HepG2 (cell line): ENCODE measurements at regions not wholly inside any gene's neighbourhood (a gene's known extent, or its start where the extent isn't known, plus 50 kb on each side); places are given as distances from the start of the nearest gene placed in this dataset.

Experiments used
- ATAC-seq: fragments of 200-7000 bp; cut with Tn5 transposase; 3 replicates; pipeline ENCODE4 v1.9.1; 2020; ENCODE audit warnings: mild to moderate bottlenecking, moderate library complexity
- BruUV-seq: library from RNA; stranded (reverse); fragments of 400-500 nt; replicated peaks from 2 replicates; lab custom pipeline; 2021; lab: Mats Ljungman, UMichigan
- CTCF ChIA-PET: fragments of 300-600 bp; formaldehyde crosslinking; extraction: SDS; loops from one replicate; lab custom pipeline; 2021; ENCODE audit warnings: low total read pairs, inconsistent platforms, low intra/inter-chr PET ratio; lab: Yijun Ruan, JAX
- POLR2A ChIA-PET: fragments of 350-600 bp; sonication (Branson Sonifier 250); formaldehyde crosslinking; loops from one replicate; lab custom pipeline; 2020; ENCODE audit warnings: antibody characterized with exemption, inconsistent platforms; lab: Yijun Ruan, JAX
- DNase-seq: peaks from one replicate; pipeline ENCODE4 v3.0.0-alpha.2; 2015; ENCODE audit warnings: low spot score
- FAIRE-seq: peaks from 3 replicates; lab custom pipeline; 2011; peaks lifted over from hg19 to GRCh38; lab: Jason Lieb, UNC
- H2AFZ ChIP-seq: one replicate; pipeline ENCODE4 v1.6.1; 2011; ENCODE audit warnings: low read length, inconsistent platforms
- H3K27ac ChIP-seq: fragments of 300-600 bp; 3 replicates; pipeline ENCODE4 v1.8.0; 2011; ENCODE audit warnings: mixed run types, mild to moderate bottlenecking, mixed read lengths, low read length, inconsistent platforms; ENCODE audit not compliant: insufficient read depth; ENCODE audit errors: extremely low read length
- H3K27me3 ChIP-seq, 2 experiments: fragments of 200-600 bp in 1 of 2; 2 replicates in 1 of 2; 3 replicates in 1 of 2; pipeline versions ENCODE4 v1.6.0 to v1.8.0; 2011; ENCODE audit warnings: low read length in 2 of 2, mild to moderate bottlenecking in 2 of 2, moderate library complexity in 2 of 2, inconsistent platforms in 1 of 2; ENCODE audit not compliant: insufficient read depth in 2 of 2, control insufficient read depth in 1 of 2
- H3K36me3 ChIP-seq, 2 experiments: fragments of 200-600 bp in 1 of 2; replicated peaks in 1 of 2; 2 replicates in 1 of 2; 3 replicates in 1 of 2; pipeline versions ENCODE4 v1.5.1 to v1.8.0; 2011; ENCODE audit warnings: low read length in 2 of 2, inconsistent platforms in 1 of 2; ENCODE audit not compliant: insufficient read depth in 2 of 2, control insufficient read depth in 1 of 2
- H3K4me1 ChIP-seq: 2 replicates; pipeline ENCODE4 v1.5.1; 2012; ENCODE audit warnings: low read length, inconsistent platforms; ENCODE audit not compliant: insufficient read depth
- H3K4me2 ChIP-seq: 2 replicates; pipeline ENCODE4 v1.6.0; 2011; ENCODE audit warnings: low read depth, low read length, inconsistent platforms
- H3K4me3 ChIP-seq, 3 experiments: fragments of 200-600 bp in 1 of 3; sonication (generic), shearing (Covaris generic) in 1 of 3; replicated peaks in 1 of 3; 2 replicates each; pipeline ENCODE4 v1.5.1; 2011 to 2016; ENCODE audit warnings: low read length in 3 of 3, inconsistent platforms in 2 of 3, low read depth in 2 of 3, mild to moderate bottlenecking in 2 of 3, control low read depth in 1 of 3, mixed read lengths in 1 of 3; ENCODE audit not compliant: insufficient read depth in 1 of 3
- H3K79me2 ChIP-seq: one replicate; pipeline ENCODE4 v1.6.1; 2011; ENCODE audit warnings: low read length, inconsistent platforms; ENCODE audit not compliant: insufficient read depth
- H3K9ac ChIP-seq: 2 replicates; pipeline ENCODE4 v1.6.0; 2011; ENCODE audit warnings: mild to moderate bottlenecking, low read depth, low read length, inconsistent platforms; ENCODE audit not compliant: insufficient read depth
- H3K9me3 ChIP-seq: 2 replicates; pipeline ENCODE4 v1.5.1; 2012; ENCODE audit warnings: mild to moderate bottlenecking, low read length
- H4K20me1 ChIP-seq: 2 replicates; pipeline ENCODE4 v1.6.0; 2011; ENCODE audit warnings: inconsistent platforms, mild to moderate bottlenecking, low read length, moderate library complexity; ENCODE audit not compliant: insufficient read depth
- DNMT1 ChIP-seq: sonication (generic); formaldehyde crosslinking; IDR thresholded peaks from 2 replicates; pipeline ENCODE4 v1.5.1; 2020; ENCODE audit warnings: mild to moderate bottlenecking, missing genetic modification reagents
- E2F2 ChIP-seq: sonication (generic); formaldehyde crosslinking; IDR thresholded peaks from 2 replicates; pipeline ENCODE4 v1.4.0; 2020; ENCODE audit warnings: missing genetic modification reagents, borderline replicate concordance
- FOXO1 ChIP-seq: sonication (generic); formaldehyde crosslinking; IDR thresholded peaks from 2 replicates; pipeline ENCODE4 v1.4.0; 2020; ENCODE audit warnings: missing genetic modification reagents
- GATAD1 ChIP-seq: IDR thresholded peaks from 2 replicates; pipeline ENCODE4 v1.6.1; 2016; ENCODE audit warnings: missing genetic modification reagents, missing compliant biosample characterization
- HDAC1 ChIP-seq: sonication (generic); formaldehyde crosslinking; IDR thresholded peaks from 2 replicates; pipeline ENCODE4 v1.5.1; 2020; ENCODE audit warnings: mild to moderate bottlenecking, missing genetic modification reagents
- HDAC6 ChIP-seq: fragments of 200-600 bp; sonication (generic); IDR thresholded peaks from 2 replicates; pipeline ENCODE4 v1.7.0; 2017; ENCODE audit warnings: mild to moderate bottlenecking, antibody characterized with exemption, low read length, low read depth
- HIC2 ChIP-seq: sonication (generic); formaldehyde crosslinking; IDR thresholded peaks from 2 replicates; pipeline ENCODE4 v1.9.0; 2022; ENCODE audit warnings: low read depth, missing genetic modification reagents
- HMGA1 ChIP-seq: sonication (generic); formaldehyde crosslinking; conservative IDR thresholded peaks from 2 replicates; pipeline ENCODE4 v1.4.0; 2020; ENCODE audit warnings: missing genetic modification reagents
- IRX3 ChIP-seq: sonication (generic); formaldehyde crosslinking; IDR thresholded peaks from 2 replicates; pipeline ENCODE4 v1.8.1; 2023; ENCODE audit warnings: mild to moderate bottlenecking, low read depth, missing genetic modification reagents, borderline replicate concordance
- KAT7 ChIP-seq: IDR thresholded peaks from 2 replicates; pipeline ENCODE4 v1.6.1; 2018; ENCODE audit warnings: borderline replicate concordance, missing compliant biosample characterization
- KDM6A ChIP-seq: IDR thresholded peaks from 2 replicates; pipeline ENCODE4 v1.6.1; 2016; ENCODE audit warnings: low read depth
- KMT2A ChIP-seq: sonication (generic); formaldehyde crosslinking; IDR thresholded peaks from 2 replicates; pipeline ENCODE4 v1.4.0; 2020; ENCODE audit warnings: missing genetic modification reagents
- KMT2B ChIP-seq: IDR thresholded peaks from 2 replicates; pipeline ENCODE4 v1.6.1; 2016; ENCODE audit warnings: missing genetic modification reagents, missing compliant biosample characterization
- NCOA2 ChIP-seq: sonication (generic); formaldehyde crosslinking; IDR thresholded peaks from 2 replicates; pipeline ENCODE4 v1.8.0; 2022; ENCODE audit warnings: inconsistent platforms
- PPARG ChIP-seq: conservative IDR thresholded peaks from 2 replicates; pipeline ENCODE4 v1.6.1; 2016; ENCODE audit warnings: missing biosample characterization, missing genetic modification reagents
- RORA ChIP-seq: sonication (generic); formaldehyde crosslinking; IDR thresholded peaks from 2 replicates; pipeline ENCODE4 v1.5.0; 2020; ENCODE audit warnings: mild to moderate bottlenecking, missing genetic modification reagents, moderate library complexity
- SPEN ChIP-seq: sonication (generic); formaldehyde crosslinking; IDR thresholded peaks from 2 replicates; pipeline ENCODE4 v1.5.1; 2020; ENCODE audit warnings: low read depth, mild to moderate bottlenecking, missing genetic modification reagents
- YY1 ChIP-seq: IDR thresholded peaks from 2 replicates; pipeline ENCODE4 v1.6.1; 2011; ENCODE audit warnings: low read length, low read depth, moderate library complexity, mild to moderate bottlenecking; ENCODE audit not compliant: insufficient read depth, insufficient replicate concordance
- ZBTB43 ChIP-seq: sonication (generic); formaldehyde crosslinking; conservative IDR thresholded peaks from 2 replicates; pipeline ENCODE4 v1.4.0; 2020; ENCODE audit warnings: missing genetic modification reagents
- ZNF598 ChIP-seq: sonication (generic); formaldehyde crosslinking; IDR thresholded peaks from 2 replicates; pipeline ENCODE4 v1.5.1; 2020; ENCODE audit warnings: mild to moderate bottlenecking, missing genetic modification reagents, borderline replicate concordance
- ZNF781 ChIP-seq: sonication (generic); formaldehyde crosslinking; IDR thresholded peaks from 2 replicates; pipeline ENCODE4 v1.5.1; 2020; ENCODE audit warnings: borderline replicate concordance, mild to moderate bottlenecking, missing genetic modification reagents; ENCODE audit errors: not compliant biosample characterization
- ZNF878 ChIP-seq: sonication (generic); formaldehyde crosslinking; IDR thresholded peaks from 2 replicates; pipeline ENCODE4 v1.8.1; 2023; ENCODE audit warnings: mild to moderate bottlenecking, missing genetic modification reagents, moderate library complexity
- WGBS: methylation state at CpG from one replicate; pipeline ENCODE4 v1.1.6; 2017; ENCODE audit warnings: low lambda C conversion rate; 5-methylcytosine and 5-hydroxymethylcytosine counted together
- in situ Hi-C: cut with HindIII; loops from 2 replicates; pipeline ENCODE4 v1.10.0; 2017; ENCODE audit warnings: low pct_unique_long_range_greater_than_20kb; ENCODE audit not compliant: extremely low pct_ligation_motif_present
- intact Hi-C: fragments of 100-400 bp; cut with micrococcal nuclease; formaldehyde crosslinking; loops from one replicate; pipeline ENCODE4 v1.10.0; 2022; ENCODE audit not compliant: unreplicated experiment

- TF ChIP-seq E2F2 (CRISPR knock-in tag): no peak
- TF ChIP-seq HDAC1: peak; percentile 62; the same call in 1 of the 2 replicates
- TF ChIP-seq PPARG: 0 out of 2 replicates have a peak, but pooled peaks have one; percentile 46
- no peak; the same call in 1 of the 2 replicates for TF ChIP-seq FOXO1 (CRISPR knock-in tag)
- TF ChIP-seq ZNF598: no peak
- TF ChIP-seq HMGA1 (CRISPR knock-in tag): no peak
- peak; percentile 87 for TF ChIP-seq HIC2 (CRISPR knock-in tag)
- TF ChIP-seq NCOA2 (CRISPR knock-in tag): peak; percentile 29; the same call in 1 of the 2 replicates
- peak; percentile 53; the same call in 1 of the 2 replicates for TF ChIP-seq KDM6A (CRISPR knock-in tag)
Observed at GRCh38 chr13:26951581-26952177, 191.1 kb upstream of the GPR12 start (continued).

- intact Hi-C loops: no loop called here
- 96% methylated on average over 14 of the region's 17 CpGs for WGBS
- CTCF ChIA-PET: no interaction called here
- in situ Hi-C loops: loop anchor here (25.0 kb wide), 1 partner anchor 1011 kb away; the partner anchor contains the start of gene CDX2
- Histone ChIP-seq H3K27me3 (no peaks in the 10 kb centered on the region), H4K20me1 (no peaks in the 10 kb centered on the region), H3K4me2 (peak overlapping the region; percentile 50; the same call in 1 of the 2 replicates), H3K9me3 (no peaks in the 10 kb centered on the region), H3K4me3 (no peak overlapping the region), H3K4me1 (peaks cover 68% of the 10 kb centered on the region), H3K36me3 (no peaks in the 10 kb centered on the region), H2AFZ (no peak overlapping the region), H3K79me2 (no peaks in the 10 kb centered on the region), H3K9ac (no peak overlapping the region; the same call in 1 of the 2 replicates), H3K27ac (peak overlapping the region; percentile 58)
- FAIRE-seq (no peak), DNase-seq (no peak), ATAC-seq (no peak)
- BruUV-seq: no TSS peak
- POLR2A ChIA-PET: interaction anchor here (1.1 to 1.4 kb wide), 3 partner anchors 15 to 32 kb away, joined by 3 to 5 read pairs (median 4); no protein-coding TSS in a partner anchor
- TF ChIP-seq ZNF781 (CRISPR knock-in tag) (no peak), SPEN (CRISPR knock-in tag) (no peak), KMT2A (no peak), YY1 (no peak), DNMT1 (CRISPR knock-in tag) (no peak), ZBTB43 (no peak), ZNF878 (CRISPR knock-in tag) (no peak), GATAD1 (CRISPR knock-in tag) (no peak), IRX3 (no peak), RORA (CRISPR knock-in tag) (no peak), HDAC6 (no peak), KAT7 (CRISPR knock-in tag) (no peak), KMT2B (CRISPR knock-in tag) (no peak)
Observed at GRCh38 chr13:26950968-26951367, 190.4 kb upstream of the GPR12 start.
